ENCODE measurements at regions not wholly inside any gene's neighbourhood (a gene's known extent, or its start where the extent isn't known, plus 50 kb on each side); places are given as distances from the start of the nearest gene placed in this dataset.

DNA sequence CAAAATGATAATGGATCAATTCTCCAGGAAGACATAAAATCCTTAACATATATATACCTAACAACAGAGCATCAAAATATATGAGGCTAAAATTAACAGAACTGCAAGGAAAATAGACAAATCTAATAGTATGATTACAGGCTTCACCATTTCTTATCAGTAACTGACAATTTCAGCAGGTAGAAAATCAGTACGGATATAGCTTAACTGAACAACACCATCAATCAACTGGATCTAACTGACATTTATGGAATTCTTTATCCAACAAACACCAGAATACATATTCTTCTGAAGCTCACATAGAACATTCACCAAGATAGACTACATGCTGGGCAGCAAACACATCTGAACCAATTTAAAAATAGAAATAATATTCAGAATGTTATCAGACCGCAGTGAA, 121.1 kb upstream of the CDC14C start:
- no peak for TF ChIP-seq YY1 (IDR thresholded peaks at IDR 0.05; ENCODE audit: insufficient read depth, insufficient read length)
- TF ChIP-seq ZNF274 (IDR thresholded peaks at IDR 0.05; ENCODE audit: low read depth, low read length): no peak
- TF ChIP-seq SUZ12 (IDR thresholded peaks at IDR 0.05; ENCODE audit: extremely low read depth, insufficient read depth, insufficient read length): no peak

Data from NT2/D1 (cell line).